GM21367 (cell line): ENCODE measurements at regions not wholly inside any gene's neighbourhood (a gene's known extent, or its start where the extent isn't known, plus 50 kb on each side); places are given as distances from the start of the nearest gene placed in this dataset.
"Not testable (repeated sequence)": the region's sequence is repeated elsewhere in the genome, so short reads cannot be mapped to it uniquely, and the experiment has no call there.

Source experiments
- ATAC-seq: cut with Tn5 transposase; IDR thresholded peaks from one replicate; pipeline ENCODE4 v1.9.1; 2021; ENCODE audit not compliant: unreplicated experiment

GRCh38 chr7:65509368-65510186 is 135.9 kb downstream of the ZNF92 start:
- ATAC-seq: no peak

GRCh38 chr7:65510187-65510538 is 136.5 kb downstream of the ZNF92 start:
- not testable (repeated sequence) for ATAC-seq

- ATAC-seq: not testable (repeated sequence)
Measured at GRCh38 chr7:65519751-65520150, 146.1 kb downstream of the ZNF92 start.

GRCh38 chr7:65545465-65546161 is 172.0 kb downstream of the ZNF92 start:
- not testable (repeated sequence) for ATAC-seq

- ATAC-seq: not testable (repeated sequence)
Measured at GRCh38 chr7:65549589-65550443, 176.2 kb downstream of the ZNF92 start.

- ATAC-seq: not testable (repeated sequence)
Measured at GRCh38 chr7:65550444-65550809, 176.8 kb downstream of the ZNF92 start.

- not testable (repeated sequence) for ATAC-seq
Measured at GRCh38 chr7:65551042-65551441, 177.4 kb downstream of the ZNF92 start.

- ATAC-seq: not testable (repeated sequence)
Measured at GRCh38 chr7:65554553-65555476, 181.2 kb downstream of the ZNF92 start.

GRCh38 chr7:65558584-65558983 is 184.9 kb downstream of the ZNF92 start:
- not testable (repeated sequence) for ATAC-seq

- not testable (repeated sequence) for ATAC-seq
Measured at GRCh38 chr7:65561786-65562372, 188.2 kb downstream of the ZNF92 start.

- ATAC-seq: peak; percentile 80
Measured at GRCh38 chr7:65562522-65562921, 188.9 kb downstream of the ZNF92 start.

- ATAC-seq: not testable (repeated sequence)
Measured at GRCh38 chr7:65563333-65563732, 189.7 kb downstream of the ZNF92 start.

GRCh38 chr7:65568226-65568625 is 194.6 kb downstream of the ZNF92 start:
- ATAC-seq: not testable (repeated sequence)

GRCh38 chr7:65570990-65571389 is 197.3 kb downstream of the ZNF92 start:
- not testable (repeated sequence) for ATAC-seq

GRCh38 chr7:65572581-65572980 is 198.9 kb downstream of the ZNF92 start:
- not testable (repeated sequence) for ATAC-seq

GRCh38 chr7:65576370-65576769 is 202.7 kb downstream of the ZNF92 start:
- ATAC-seq: not testable (repeated sequence)

- not testable (repeated sequence) for ATAC-seq
Measured at GRCh38 chr7:65582518-65583119, 209.0 kb downstream of the ZNF92 start.

GRCh38 chr7:65602495-65602894 is 228.8 kb downstream of the ZNF92 start:
- not testable (repeated sequence) for ATAC-seq

GRCh38 chr7:65609131-65609530 is 235.5 kb downstream of the ZNF92 start:
- ATAC-seq: no peak
